RPMI8226 (cell line): ENCODE measurements at regions not wholly inside any gene's neighbourhood (a gene's known extent, or its start where the extent isn't known, plus 50 kb on each side); places are given as distances from the start of the nearest gene placed in this dataset.
"Not testable (repeated sequence)": the region's sequence is repeated elsewhere in the genome, so short reads cannot be mapped to it uniquely, and the experiment has no call there.

Source experiments
- DNase-seq: peaks from one replicate; pipeline ENCODE4 v3.0.0-alpha.2; 2015

- DNase-seq, result no peak
Observed at GRCh38 chr1:96525657-96526557, 195.7 kb upstream of the PTBP2 start.

DNA sequence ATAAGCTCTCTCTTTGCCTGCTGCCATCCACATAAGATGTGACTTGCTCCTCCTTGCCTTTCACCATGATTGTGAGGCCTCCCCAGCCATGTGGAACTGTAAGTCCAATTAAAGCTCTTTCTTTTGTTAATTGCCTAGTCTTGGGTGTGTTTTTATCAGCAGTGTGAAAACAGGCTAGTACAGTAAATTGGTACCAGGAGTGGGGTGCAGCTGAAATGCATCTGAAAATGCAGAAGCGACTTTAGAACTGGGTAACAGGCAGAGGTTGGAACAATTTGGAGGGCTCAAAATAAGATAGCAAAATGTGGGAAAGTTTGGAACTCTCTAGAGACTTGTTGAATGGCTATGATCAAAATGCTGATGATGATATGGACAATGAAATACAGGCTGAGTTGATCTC lies 192.9 kb upstream of the PTBP2 start:
- not testable (repeated sequence) for DNase-seq

DNA sequence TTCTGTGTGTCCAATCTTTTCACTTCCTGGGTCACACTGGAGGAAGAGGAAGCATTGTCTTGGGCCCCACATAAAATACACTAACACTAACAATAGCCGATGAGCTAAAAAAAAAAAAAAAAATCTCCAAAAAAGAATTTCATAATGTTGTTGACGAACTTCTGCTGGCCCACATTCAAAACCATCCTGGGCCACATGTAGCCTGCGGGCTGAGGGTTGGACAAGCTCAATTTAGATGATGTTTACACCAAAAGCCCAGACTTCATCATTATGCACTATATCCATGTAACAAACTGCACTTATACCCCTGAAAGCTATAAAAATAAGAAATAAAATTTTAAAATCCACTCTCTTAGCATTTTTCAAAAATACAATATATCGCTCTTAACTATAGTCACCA lies 187.8 kb upstream of the PTBP2 start:
- no peak for DNase-seq

- no peak for DNase-seq
Observed at GRCh38 chr1:96536581-96536980, 185.0 kb upstream of the PTBP2 start.

DNA sequence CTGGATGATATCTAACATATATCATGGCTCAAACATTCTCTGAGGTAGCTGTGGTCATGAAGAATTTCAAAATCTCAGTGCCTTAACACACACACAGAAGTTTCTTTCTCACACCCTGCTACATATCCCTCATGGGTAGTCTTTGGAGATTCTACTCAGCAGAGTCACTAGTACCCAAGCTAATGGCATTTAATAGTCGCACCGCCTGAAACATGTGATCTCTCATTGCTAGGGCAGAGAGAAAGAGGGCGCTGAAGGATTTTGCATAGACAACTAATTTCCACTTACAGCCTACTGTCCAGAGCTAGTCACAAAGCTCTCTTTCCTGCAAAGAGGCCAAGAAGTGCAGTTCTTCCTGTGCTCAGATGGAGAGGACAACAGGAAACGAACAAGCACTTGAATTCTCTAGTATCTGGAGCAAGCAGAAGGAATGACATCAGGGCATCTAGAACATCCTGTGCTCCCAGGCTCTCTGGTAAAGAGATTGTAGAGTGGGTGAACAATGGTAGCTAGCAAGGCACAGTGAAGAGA lies 183.4 kb upstream of the PTBP2 start:
- no peak for DNase-seq

GRCh38 chr1:96538883-96539282 lies 182.7 kb upstream of the PTBP2 start:
- no peak for DNase-seq

GRCh38 chr1:96541491-96541890 lies 180.1 kb upstream of the PTBP2 start:
- DNase-seq, result no peak

DNA sequence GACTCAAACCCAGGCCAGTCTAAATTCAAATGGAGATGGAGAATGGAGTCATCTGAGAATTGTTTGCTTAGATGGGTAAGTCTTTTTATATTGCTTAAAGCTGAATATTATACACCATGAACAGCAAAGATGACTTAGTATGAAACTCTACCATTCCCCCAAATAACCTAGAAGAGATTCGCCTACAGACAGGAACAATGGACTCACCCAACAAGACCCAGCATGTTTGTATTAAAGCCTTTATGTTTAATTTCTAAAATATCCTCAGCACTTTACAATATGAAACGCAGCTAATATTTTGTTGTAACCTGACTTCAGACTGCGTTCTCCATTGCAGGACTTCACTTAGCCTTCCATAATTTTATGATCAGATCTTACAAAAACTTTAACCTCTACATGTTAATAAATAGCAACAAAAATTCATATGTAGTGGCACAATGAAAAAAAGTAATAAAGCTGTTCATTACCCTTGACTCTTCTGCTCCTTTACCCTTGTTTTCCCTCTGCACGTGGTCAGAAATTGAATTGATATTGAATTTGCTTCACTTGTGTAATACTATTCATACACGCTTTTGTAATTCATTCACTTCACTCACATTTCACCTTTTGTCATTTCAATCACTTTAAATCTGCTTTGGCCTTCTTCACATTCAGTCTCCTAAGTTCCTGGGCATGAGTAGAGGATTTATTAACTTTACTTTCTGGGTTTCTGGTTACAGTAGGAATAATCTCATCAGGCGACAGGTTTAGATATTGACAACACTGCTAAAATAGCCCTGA lies 177.3 kb upstream of the PTBP2 start:
- DNase-seq, result no peak

- DNase-seq, result no peak
Observed at GRCh38 chr1:96544831-96545221, 176.8 kb upstream of the PTBP2 start.

DNA sequence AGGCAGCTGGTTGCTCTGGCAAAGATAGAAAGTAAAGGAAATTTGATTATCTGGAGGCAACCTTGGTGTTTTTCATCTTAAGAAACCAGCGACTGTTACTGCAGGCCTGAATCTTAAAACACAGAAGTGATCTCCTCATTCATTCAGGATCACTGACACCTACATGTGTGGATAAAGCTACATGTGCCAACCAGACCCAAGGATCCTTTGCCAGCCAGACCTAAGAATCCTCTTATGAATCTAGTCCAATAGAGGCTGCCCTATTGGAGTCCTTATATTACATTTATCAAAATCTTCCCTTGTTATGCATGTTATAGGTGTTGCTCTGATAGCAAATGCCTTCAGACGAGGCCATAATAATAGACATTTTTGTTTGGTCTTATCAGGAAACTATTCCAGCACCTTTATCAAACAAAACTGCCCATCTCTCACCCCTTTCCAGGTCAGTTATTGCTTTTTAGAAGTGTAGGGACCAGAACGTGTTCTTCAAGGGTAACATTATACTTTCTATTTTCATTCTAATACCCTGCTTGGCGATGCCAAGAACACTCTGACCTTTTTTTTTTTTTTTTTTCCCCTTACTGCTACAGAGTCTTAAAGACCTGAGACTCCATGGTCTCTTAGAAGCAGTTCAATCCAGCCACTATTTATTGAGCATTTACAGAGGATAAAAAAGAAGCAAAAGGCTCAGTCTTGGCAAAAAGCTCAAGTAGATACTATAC lies 175.5 kb upstream of the PTBP2 start:
- no peak for DNase-seq

- DNase-seq, result no peak
Observed at GRCh38 chr1:96550061-96550460, 171.5 kb upstream of the PTBP2 start.

DNA sequence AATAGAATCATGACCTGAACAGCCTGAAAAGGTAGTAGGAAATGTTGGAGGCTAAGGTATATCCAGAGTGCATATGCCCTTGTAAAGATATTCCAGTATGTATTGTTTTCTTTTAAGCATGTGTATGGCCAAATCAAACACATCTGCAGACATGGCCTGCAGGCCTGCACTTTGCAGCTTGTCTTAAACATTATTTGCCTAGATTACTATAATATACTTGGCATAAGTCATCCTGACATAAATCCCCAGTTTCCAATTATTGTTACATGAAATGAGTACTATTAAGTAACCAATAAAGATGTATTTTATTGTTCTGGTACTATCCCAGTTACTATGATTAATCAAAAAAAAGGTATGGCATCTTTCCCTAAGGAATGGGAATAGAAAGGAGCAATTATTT lies 169.1 kb upstream of the PTBP2 start:
- no peak for DNase-seq

GRCh38 chr1:96553811-96554210 lies 167.8 kb upstream of the PTBP2 start:
- DNase-seq, result no peak

GRCh38 chr1:96554364-96554763 lies 167.2 kb upstream of the PTBP2 start:
- no peak for DNase-seq

GRCh38 chr1:96557336-96557735 lies 164.2 kb upstream of the PTBP2 start:
- no peak for DNase-seq

- no peak for DNase-seq
Observed at GRCh38 chr1:96558635-96559034, 162.9 kb upstream of the PTBP2 start.

- no peak for DNase-seq
Observed at GRCh38 chr1:96559181-96559580, 162.4 kb upstream of the PTBP2 start.

DNA sequence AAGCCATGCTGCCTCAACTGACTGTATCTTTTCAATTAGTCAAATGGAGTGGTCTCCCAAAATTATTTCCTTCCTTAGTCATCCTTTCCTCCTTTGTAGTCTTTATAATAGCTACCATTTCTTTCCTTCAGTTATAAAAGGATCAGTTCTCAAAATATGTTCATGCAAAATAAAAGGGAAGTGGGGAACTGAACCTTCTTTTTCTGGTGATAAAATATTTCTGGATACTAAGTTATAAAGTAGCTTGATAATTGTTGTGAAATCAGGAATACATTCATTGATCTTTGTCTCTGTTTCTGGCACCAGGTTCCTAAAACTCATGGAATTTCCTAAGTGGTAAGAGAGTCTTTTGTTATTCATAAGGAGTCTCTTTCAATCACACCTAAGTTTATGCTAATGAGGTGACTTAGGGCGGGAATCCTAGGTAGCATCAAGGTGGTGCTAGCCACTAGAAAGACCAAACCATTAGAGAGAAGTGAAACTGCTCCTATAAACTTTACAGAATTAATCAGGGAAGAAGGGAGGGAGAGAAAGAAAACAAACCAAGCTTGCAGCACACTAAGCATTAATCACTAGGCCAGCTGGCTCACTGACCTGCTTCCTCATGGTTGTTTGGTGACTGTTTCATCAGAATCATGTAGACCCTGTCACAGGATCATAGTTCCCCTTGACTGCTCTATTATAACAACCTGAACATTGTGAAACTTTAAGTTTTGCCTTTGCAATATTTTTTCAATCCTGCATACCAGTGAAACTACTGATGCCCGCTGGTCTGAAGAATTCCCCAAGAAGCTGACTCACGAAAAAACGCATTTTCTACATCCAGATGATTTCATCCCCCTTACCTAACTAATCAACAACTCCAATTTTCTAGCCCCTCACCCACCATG lies 161.6 kb upstream of the PTBP2 start:
- DNase-seq, result peak; percentile 8

- DNase-seq, result no peak
Observed at GRCh38 chr1:96562094-96562493, 159.5 kb upstream of the PTBP2 start.

DNA sequence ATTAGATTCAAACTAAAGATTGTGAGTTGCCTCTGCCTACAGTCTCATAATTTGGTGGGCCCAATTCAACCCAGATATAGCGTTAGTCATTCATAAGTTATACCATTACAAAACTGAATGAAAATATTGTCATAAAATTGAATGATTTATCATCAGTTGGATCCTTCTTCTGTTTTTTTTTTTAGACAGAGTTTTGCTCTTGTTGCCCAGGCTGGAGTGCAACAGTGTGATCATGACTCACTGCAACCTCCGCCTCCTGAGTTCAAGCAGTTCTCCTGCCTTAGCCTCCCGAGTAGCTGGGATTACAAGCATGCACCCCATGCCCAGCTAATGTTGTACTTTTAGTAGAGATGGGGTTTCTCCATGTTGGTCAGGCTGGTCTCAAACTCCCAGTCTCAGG lies 157.2 kb upstream of the PTBP2 start:
- DNase-seq, result not testable (repeated sequence)

GRCh38 chr1:96565546-96565945 lies 156.0 kb upstream of the PTBP2 start:
- no peak for DNase-seq

DNA sequence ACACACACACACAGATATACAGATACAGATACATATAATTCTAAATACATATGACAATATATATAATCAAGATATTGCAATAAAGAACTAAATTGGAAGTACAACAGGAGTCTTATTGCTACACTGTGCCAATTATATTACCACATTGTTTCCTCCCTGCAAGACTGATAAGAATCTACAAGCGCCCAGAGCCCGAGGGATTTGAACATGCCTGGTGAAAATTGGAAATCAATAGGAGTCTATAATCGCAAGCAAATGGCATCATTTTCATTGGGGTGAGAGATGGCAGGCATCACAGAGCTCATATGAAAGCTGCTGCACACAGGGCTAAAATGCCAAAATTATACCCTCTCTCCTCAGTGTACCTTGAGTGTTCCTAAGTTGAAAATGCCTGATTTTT lies 152.9 kb upstream of the PTBP2 start:
- DNase-seq, result no peak
